ENCODE measurements at regions not wholly inside any gene's neighbourhood (a gene's known extent, or its start where the extent isn't known, plus 50 kb on each side); places are given as distances from the start of the nearest gene placed in this dataset.

- ATAC-seq (ENCODE audit: poor library complexity): no peak
- intact Hi-C loops (cut with DNase I): no loop called here
- no peak for DNase-seq
Measured at GRCh38 chr4:59869559-59869958, 1330.6 kb upstream of the ADGRL3 start.

GRCh38 chr4:59881632-59882031 lies 1318.5 kb upstream of the ADGRL3 start:
- DNase-seq (no peak), ATAC-seq (ENCODE audit: poor library complexity) (no peak)
- intact Hi-C loops (cut with DNase I): no loop called here

- intact Hi-C loops (cut with DNase I): no loop called here
- ATAC-seq (ENCODE audit: poor library complexity) (no peak), DNase-seq (no peak)
Measured at GRCh38 chr4:59904331-59904730, 1295.8 kb upstream of the ADGRL3 start.

GRCh38 chr4:59920416-59920815 lies 1279.7 kb upstream of the ADGRL3 start:
- intact Hi-C loops (cut with DNase I): no loop called here
- no peak for ATAC-seq (ENCODE audit: poor library complexity)
- DNase-seq: no peak

GRCh38 chr4:59925290-59925689 lies 1274.8 kb upstream of the ADGRL3 start:
- intact Hi-C loops (cut with DNase I): no loop called here
- no peak for ATAC-seq (ENCODE audit: poor library complexity)
- DNase-seq: no peak

GRCh38 chr4:59936566-59936965 lies 1263.6 kb upstream of the ADGRL3 start:
- intact Hi-C loops (cut with DNase I): no loop called here
- DNase-seq (no peak), ATAC-seq (ENCODE audit: poor library complexity) (no peak)

- ATAC-seq (ENCODE audit: poor library complexity) (no peak), DNase-seq (no peak)
- intact Hi-C loops (cut with DNase I): no loop called here
Measured at GRCh38 chr4:59938166-59938565, 1262.0 kb upstream of the ADGRL3 start.

GRCh38 chr4:59945277-59945676 lies 1254.8 kb upstream of the ADGRL3 start:
- DNase-seq (no peak), ATAC-seq (ENCODE audit: poor library complexity) (no peak)
- intact Hi-C loops (cut with DNase I): no loop called here

GRCh38 chr4:59945716-59946115 lies 1254.4 kb upstream of the ADGRL3 start:
- intact Hi-C loops (cut with DNase I): no loop called here
- DNase-seq (no peak), ATAC-seq (ENCODE audit: poor library complexity) (no peak)

- intact Hi-C loops (cut with DNase I): no loop called here
- ATAC-seq (ENCODE audit: poor library complexity) (no peak), DNase-seq (no peak)
Measured at GRCh38 chr4:59956366-59956765, 1243.8 kb upstream of the ADGRL3 start.

- ATAC-seq (ENCODE audit: poor library complexity): peak; percentile 99
- peak; percentile 41 for DNase-seq
- intact Hi-C loops (cut with DNase I): no loop called here
Measured at GRCh38 chr4:59960143-59960542, 1240.0 kb upstream of the ADGRL3 start.

GRCh38 chr4:59966758-59967157 lies 1233.4 kb upstream of the ADGRL3 start:
- DNase-seq (no peak), ATAC-seq (ENCODE audit: poor library complexity) (no peak)
- intact Hi-C loops (cut with DNase I): no loop called here

GRCh38 chr4:59968796-59969195 lies 1231.3 kb upstream of the ADGRL3 start:
- DNase-seq (no peak), ATAC-seq (ENCODE audit: poor library complexity) (no peak)
- intact Hi-C loops (cut with DNase I): no loop called here

GRCh38 chr4:59969909-59970308 lies 1230.2 kb upstream of the ADGRL3 start:
- ATAC-seq (ENCODE audit: poor library complexity): peak; percentile 96
- intact Hi-C loops (cut with DNase I): no loop called here
- no peak for DNase-seq

GRCh38 chr4:59971952-59972351 lies 1228.2 kb upstream of the ADGRL3 start:
- no peak for DNase-seq
- no peak for ATAC-seq (ENCODE audit: poor library complexity)
- intact Hi-C loops (cut with DNase I): no loop called here

GRCh38 chr4:59973492-59973891 lies 1226.6 kb upstream of the ADGRL3 start:
- no peak for ATAC-seq (ENCODE audit: poor library complexity)

GRCh38 chr4:59979061-59979460 lies 1221.1 kb upstream of the ADGRL3 start:
- no peak for DNase-seq
- intact Hi-C loops (cut with DNase I): no loop called here
- no peak for ATAC-seq (ENCODE audit: poor library complexity)

More at GRCh38 chr4:59973492-59973891, 1226.6 kb upstream of the ADGRL3 start:
- no peak for DNase-seq
- intact Hi-C loops (cut with DNase I): no loop called here

GRCh38 chr4:59983852-59984251 lies 1216.3 kb upstream of the ADGRL3 start:
- intact Hi-C loops (cut with DNase I): no loop called here
- DNase-seq (no peak), ATAC-seq (ENCODE audit: poor library complexity) (no peak)

GRCh38 chr4:59987289-59987688 lies 1212.8 kb upstream of the ADGRL3 start:
- DNase-seq (no peak), ATAC-seq (ENCODE audit: poor library complexity) (no peak)
- intact Hi-C loops (cut with DNase I): no loop called here

- ATAC-seq (ENCODE audit: poor library complexity): no peak
- no peak for DNase-seq
- intact Hi-C loops (cut with DNase I): no loop called here
Measured at GRCh38 chr4:59994118-59994517, 1206.0 kb upstream of the ADGRL3 start.

GRCh38 chr4:60002603-60003337 lies 1197.4 kb upstream of the ADGRL3 start:
- DNase-seq (no peak), ATAC-seq (ENCODE audit: poor library complexity) (no peak)
- intact Hi-C loops (cut with DNase I): no loop called here

Measured in Right ventricle myocardium superior (tissue), 1 donor.